Glomerular endothelial cell (primary cell): ENCODE measurements at regions not wholly inside any gene's neighbourhood (a gene's known extent, or its start where the extent isn't known, plus 50 kb on each side); places are given as distances from the start of the nearest gene placed in this dataset.

Source experiments
- DNase-seq: peaks from one replicate; pipeline ENCODE4 v3.0.0-alpha.2; 2011; ENCODE audit warnings: low read depth, low spot score; ENCODE audit errors: extremely low read depth

DNA sequence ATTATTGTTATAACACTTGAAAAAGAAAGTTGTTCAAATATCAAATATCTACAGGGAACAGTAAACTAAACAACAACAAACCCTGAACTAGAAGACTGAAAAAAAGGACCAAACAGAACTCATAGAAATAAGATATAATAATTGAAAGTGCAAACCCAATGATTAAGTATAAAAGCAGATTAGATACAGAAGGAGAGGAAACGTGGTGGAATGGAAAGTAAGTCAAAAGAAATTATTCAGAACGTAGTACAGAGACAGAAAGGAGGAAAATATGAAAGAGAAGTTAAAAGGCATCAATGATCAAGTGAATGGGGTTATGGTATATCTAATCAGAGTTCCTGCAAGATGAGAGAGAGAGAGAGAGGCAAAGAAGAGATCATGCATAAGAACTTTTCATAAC is 174.2 kb upstream of the DACH1 start:
- no peak for DNase-seq

DNA sequence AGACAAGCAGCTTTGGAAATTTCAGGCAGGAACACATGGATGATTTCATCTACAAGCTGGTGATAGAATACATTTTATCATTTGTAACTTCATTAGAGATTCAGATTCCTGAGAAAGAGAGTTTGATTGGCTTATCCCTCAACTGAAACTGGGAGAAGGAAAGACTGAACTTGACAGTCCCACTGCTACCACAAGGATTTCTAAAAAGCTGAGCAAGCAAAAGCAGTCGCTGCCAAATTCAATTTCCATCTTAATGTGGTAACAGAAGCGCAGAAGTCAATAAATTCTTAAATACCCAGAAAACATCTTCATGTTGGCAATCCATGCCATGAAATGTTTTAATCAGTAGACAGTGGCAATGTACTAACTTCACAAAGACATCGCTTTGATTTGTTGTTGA is 172.1 kb upstream of the DACH1 start:
- DNase-seq, result no peak

DNA sequence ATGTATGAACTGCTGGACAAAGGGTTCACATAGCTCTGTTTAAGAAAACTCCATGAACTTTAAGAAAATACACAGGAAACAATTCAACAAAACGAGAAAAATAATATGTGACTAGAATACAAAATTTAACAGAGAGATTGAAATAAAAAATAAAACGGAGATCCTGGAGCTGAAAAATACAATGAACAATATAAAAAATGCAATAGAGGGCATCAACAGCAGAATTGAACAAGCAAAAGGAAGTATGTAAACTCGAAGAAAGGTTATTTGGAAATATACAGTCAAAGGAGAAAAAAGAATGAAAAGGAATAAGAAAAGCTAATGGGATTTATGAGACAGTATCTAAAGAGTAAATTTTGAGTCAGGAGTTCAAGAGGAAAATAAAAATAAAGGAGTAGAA is 163.0 kb upstream of the DACH1 start:
- DNase-seq, result no peak

DNA sequence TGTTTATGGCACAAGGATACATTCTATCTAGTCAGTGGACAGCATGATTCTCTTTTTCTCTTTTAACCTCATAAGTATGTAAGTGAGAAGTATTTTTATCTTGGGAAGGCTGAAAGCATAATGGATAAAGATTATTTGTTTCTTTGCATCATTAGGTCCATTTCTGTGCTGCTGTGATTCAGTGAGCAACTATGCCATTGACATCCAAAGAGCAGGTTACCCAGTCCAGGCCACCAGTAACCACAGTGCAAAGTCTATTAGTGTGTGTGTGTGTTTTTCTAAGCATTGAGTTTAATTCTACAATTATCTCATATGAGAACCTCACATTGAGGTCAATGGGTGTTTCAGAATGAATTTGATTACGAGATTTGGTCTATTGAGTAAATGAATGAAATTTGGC is 158.8 kb upstream of the DACH1 start:
- DNase-seq, result no peak

DNA sequence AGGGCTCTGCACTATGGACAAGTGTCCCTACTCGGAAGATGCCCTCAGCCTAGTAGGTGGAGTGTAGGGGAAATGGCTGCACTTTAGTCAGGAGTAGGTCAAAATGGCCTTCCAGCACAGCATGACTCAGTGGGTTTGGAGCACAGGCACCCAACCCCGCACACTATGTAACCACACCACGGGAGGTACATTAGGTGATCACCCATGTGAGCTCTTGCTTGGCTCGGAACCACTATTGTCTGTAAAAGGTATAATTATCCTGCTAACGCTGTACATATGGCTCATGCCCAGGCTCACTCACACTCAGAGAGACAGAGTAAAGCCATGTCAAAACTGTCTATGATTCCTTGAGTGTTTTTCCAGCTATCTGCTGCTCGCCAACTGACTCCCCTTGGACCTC is 156.9 kb upstream of the DACH1 start:
- DNase-seq, result no peak

DNA sequence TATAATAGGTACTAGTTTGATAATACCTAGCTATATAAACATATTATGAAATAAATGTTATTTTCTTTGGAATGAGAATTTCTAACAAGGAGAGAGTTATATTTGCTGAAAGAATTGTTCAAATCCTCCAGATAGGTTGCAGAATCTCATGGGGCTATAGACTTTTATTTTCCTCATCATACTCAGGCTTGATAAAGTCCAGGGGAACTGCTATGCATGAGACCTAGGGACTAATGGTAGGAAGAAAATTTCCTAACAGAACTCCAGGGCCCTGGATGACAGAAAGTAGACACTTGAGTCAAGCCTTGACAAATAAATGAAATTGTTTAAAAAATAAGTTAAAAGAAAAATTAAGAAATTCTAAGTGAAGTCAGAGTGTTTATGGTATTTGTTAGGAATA is 138.5 kb upstream of the DACH1 start:
- DNase-seq, result no peak

DNA sequence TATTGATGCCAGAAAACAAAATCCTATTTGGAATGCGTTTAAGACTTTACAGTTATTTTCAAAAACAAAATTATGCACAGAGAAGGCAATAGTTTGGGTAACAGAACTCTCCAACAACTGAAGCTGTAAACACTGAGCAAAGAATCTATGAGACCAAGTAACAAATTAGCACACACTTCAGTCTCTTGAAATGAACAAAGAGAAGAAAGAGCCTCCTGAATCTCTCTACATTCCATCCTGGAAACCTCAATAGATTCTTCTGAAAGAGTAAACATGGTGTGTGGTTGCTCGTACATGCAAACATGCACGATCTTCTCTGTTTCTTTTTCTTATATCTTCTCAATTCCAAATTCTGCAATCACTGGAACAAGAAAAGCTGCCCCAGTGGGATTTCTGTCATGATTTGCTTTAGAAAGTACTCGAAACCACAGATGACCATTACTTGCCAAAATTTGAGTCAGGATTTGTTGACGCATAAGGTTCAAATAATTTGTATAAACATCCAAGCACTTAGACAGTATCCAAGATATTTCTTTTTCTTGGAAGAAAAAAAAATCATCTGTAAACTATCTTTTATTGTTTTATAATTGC is 137.9 kb upstream of the DACH1 start:
- DNase-seq, result no peak

DNA sequence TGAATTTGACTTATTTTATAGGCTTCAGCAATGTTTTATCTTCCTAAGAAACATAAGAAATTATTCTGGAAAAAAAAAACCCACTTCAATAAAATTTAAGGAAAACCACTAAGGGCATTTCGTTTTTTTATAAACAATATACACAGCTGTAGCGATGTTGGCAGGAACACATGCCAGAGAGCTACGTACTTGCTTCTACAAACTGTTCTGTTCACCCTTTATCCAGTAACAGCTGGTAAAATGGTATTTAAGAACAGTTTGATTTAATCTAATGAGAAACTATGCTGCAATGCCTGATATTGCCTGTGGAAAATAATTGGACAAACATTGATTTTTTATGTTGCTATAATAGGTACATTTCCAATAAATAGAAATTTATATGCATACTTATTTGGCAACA is 137.2 kb upstream of the DACH1 start:
- DNase-seq, result no peak

DNA sequence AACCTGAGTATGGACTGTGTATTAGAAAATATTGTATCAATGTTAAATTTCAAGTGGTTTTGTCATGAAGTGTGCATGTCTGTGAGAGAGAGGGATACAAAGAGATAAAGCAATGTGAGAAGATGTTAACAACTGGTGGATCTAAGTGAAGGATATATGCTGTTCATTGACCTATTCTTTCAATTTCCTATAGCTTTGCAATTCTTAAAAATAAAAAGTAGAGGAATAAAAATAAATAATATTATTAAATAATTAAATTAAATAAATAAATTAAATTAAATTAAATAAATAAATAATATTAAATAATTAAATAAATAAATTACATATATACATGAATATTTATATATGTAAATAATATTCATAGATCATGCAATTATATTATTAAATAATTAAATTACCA is 131.2 kb upstream of the DACH1 start:
- DNase-seq, result no peak

DNA sequence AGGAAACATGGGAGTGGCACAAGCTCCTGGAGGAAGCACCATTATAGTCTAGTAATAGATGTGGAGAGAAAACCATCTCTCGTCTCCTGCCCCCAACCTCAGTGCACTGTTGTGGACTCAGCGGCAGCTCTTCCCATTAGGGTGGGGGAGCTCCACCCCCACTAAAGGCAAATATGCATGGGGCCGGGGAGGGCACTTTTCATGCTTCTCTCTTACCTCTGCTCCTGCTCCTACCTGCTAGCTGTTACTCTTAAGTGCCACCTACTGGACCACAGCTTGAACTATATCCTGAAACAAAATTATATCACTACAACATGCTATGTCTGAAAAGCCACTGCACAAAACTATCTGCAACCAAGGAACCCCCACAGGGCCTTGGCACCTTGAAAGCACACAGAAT is 112.6 kb upstream of the DACH1 start:
- peak; percentile 5 for DNase-seq

DNA sequence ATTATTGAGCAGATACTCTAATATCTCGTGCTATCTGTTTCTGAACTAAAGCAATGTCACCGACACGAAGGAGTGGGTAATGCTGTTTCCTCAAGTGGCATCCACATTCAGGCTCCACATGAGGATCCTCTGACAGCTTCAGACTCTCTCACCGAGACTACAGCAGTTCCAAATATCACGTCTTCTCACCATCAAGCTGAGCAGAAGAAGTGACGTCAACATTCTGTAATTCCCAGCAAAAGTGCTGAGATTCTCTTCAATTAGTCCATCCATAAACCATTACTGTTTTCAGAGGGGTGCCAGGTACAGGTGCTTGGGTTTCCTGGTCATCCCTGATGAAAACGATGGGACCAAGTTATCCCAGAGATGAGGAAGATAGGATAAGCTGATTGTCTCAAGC is 110.0 kb upstream of the DACH1 start:
- DNase-seq, result no peak

DNA sequence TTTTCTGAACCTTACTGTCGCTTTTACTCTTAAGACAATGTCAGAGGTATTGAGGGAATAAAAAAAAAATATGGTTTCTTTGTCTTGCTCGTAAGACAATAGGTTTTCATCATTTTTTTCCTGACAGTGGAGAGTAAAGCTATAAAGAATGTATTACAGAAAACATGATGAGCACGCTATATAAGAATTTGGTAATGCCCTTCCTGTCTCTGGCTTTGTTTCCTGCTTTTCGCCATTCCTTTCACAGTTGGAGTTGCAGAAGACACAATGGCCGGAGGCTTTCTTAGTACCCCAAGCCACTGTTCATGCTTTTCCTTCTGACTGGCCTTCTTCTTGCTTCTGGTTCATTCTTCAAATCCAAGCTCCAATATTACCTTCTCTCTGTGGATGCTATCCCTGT is 101.0 kb upstream of the DACH1 start:
- DNase-seq, result peak; percentile 27

DNA sequence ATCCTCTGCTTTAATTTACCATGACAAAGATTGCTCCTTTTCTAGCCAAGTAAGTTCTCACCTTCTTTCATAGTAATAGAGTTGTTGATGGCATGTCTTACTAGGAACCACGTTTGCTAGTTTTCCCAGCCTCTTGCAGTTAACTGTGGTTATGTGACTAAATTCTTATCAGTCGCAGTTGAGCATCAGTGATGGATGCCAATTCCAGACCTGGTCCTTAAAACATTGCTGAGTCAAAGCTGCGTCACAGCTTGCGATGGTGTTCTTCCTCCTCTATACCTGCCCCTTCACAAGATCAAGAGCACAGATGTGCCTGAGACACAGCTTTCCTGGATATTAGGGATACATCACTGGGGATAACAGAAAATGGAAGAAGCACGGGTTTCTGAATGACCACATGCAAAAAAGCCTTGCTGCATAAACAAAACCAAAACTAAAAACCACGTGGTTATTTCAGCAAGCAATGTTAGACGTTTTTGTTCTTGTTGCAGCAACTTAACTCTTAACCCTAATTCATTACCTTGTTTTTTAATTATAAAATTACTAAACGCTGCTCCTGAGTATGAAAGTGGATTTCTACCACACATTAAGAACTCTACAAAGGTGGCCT is 97.6 kb upstream of the DACH1 start:
- no peak for DNase-seq

DNA sequence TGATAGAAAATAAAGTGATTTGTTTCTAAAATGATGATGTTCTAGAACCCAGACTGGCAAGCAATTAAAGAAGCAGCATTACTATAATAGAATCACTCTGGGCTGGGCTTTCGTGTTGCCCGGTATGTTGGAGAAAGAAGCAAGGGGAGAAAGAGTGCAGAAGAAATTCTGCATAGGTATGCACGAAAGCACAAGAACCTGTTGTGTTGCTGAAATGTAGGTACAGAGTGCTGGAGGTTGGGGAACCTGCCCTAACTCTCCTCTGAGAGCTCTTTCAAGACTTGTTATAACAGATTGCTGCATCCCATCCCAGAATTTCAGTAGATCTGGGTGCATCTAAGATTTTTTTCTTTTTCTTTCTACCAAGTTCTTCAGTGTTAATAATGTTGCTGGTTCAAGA is 95.7 kb upstream of the DACH1 start:
- no peak for DNase-seq

DNA sequence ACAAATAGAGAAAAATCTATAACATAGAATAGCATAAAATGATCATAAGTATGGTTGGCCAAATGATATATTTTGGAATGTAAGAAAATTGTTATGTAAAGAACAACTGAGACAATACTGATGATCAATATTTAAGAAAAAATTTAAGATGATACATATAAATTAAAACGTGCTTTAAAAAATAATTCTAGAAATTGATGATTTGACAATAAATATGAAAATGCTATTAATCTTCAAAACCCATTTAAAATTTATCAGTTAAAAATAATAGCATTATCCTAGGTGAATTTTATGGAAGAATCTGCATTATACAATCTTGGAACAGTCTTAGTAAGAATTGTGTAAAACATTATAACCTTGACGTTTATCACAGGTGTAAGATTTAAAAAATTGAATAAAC is 95.1 kb upstream of the DACH1 start:
- no peak for DNase-seq

DNA sequence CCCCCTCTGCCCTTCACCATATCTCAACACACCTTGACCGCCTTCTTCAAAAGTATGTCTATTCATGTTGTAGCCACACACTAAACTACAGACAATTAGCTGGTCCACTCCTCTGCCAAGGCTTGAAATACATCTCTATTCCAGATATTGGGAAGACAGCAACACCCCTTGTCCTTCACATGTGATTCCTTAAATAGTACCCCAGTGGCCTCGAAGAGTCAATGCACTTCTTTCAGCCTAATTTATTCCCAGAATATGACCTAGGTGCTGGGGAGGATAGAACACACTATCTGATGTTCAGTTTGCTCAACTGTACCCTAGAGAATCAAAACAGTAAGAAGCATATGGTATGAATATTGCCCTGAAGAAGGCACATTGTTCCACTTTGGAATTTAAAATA is 82.4 kb upstream of the DACH1 start:
- DNase-seq, result no peak

DNA sequence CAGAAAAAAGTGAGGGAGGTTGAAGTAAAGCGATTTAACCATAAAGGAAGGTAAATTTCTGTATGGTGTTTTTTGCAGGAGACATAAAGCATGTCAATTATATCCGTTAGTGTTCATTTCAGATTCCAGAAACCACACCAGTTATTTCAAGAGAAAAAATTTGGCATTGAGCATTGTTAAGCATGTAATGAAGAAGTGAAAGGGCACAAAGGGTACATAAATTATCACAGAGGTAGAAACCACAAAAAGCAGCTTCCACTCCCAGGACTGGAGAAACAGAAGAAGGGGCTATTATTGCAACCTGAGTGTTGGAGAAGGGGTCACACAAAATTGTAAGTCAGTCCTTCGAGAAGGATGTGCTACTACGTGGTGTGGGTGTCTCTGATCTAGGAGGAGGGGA is 72.2 kb upstream of the DACH1 start:
- DNase-seq, result no peak

DNA sequence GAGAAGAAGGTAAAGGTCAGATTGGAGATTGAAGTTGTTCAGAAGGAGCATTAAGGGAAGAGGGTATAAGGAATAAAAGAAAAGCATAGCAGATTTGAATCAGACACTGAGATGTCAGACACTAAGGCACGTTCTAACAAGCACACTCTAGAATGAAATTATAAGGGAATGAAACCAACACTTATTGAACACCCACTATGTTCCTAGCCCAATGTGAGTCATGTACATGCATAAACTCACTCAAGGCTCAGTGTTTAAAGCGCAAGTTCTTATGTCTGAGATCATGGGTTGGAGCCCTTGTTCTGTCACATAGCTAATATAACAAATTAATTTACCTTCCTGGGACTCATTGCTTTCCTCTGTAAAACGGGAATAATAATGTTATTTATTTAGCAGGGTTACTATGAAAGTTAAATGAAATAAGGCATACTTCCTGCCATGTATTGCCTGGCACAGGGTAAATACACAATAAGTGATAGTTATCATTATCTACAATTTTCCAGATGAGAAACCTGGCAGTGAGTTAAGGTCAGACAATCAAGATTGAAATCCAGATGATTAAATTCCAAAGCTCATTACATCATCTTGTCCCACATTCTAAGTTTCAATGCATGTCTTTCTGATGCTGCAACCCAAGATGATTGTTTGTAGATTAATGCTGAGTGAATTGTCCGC is 68.3 kb upstream of the DACH1 start:
- DNase-seq, result no peak

DNA sequence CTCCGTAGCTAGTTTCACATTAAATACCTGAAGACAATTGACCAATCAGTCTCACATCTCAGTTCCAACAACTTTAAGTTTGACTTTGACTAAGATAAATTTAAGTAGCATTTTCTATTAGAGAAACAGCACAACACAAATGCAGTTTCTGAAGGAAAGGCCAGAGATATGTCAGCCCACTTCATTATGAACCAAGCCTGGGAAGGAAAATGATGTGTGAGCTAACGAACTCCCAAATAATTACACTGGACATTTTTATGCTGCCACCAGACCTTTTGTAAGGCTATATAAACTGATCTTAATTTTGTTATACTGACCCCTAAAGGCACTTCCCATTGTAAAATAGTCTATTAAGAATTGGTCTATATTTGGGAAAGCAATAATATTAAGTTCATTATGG is 57.9 kb upstream of the DACH1 start:
- no peak for DNase-seq

DNA sequence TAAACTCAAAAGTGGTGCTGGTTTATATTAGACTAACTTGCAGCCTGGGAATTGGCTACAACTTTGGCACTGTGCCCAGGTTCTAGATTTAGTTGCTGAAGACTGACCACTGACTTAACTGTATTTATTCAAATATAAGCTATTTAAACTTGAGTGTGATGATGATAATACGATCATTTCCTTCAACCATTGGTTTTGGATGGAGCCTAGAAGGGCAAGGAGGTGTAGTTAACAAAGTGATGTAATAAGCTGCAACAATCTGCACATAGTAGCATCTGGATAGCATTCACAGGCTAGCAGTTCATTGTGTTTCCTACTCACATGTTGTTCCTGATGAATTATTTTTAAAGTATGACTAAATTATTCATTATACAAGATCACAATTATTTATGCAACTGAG is 55.2 kb upstream of the DACH1 start:
- DNase-seq, result no peak
